Activated CD8-positive, alpha-beta T cell treated with anti-CD3 and anti-CD28 coated beads for 36 hours (primary cell): ENCODE measurements at regions not wholly inside any gene's neighbourhood (a gene's known extent, or its start where the extent isn't known, plus 50 kb on each side); places are given as distances from the start of the nearest gene placed in this dataset.

Experiments
- ATAC-seq: fragments of 200-7000 bp; cut with Tn5 transposase; one replicate; pipeline ENCODE4 v1.10.0; 2021; ENCODE audit warnings: mild to moderate bottlenecking, moderate library complexity
- CTCF ChIA-PET: fragments of 350-600 bp; sonication (Branson Sonifier 250); formaldehyde crosslinking; loops from one replicate; lab custom pipeline; 2021; ENCODE audit warnings: antibody characterized with exemption; lab: Charles Lee
- POLR2A ChIA-PET: fragments of 350-600 bp; sonication (Branson Sonifier 250); formaldehyde crosslinking; loops from one replicate; lab custom pipeline; 2021; ENCODE audit warnings: antibody characterized with exemption; lab: Charles Lee
- DNase-seq: peaks from one replicate; pipeline ENCODE4 v3.0.0-alpha.2; 2020
- H3K27ac Mint-ChIP-seq: one replicate; pipeline ENCODE4 v1.8.0; 2021; ENCODE audit warnings: mild to moderate bottlenecking, mixed read lengths
- H3K27me3 Mint-ChIP-seq: one replicate; pipeline ENCODE4 v1.8.0; 2021; ENCODE audit warnings: mixed read lengths
- H3K36me3 Mint-ChIP-seq: one replicate; pipeline ENCODE4 v1.8.0; 2021; ENCODE audit warnings: low read depth, mixed read lengths
- H3K4me1 Mint-ChIP-seq: one replicate; pipeline ENCODE4 v1.8.0; 2021; ENCODE audit warnings: low read depth, mixed read lengths
- H3K4me3 Mint-ChIP-seq: one replicate; pipeline ENCODE4 v1.8.0; 2021; ENCODE audit warnings: mild to moderate bottlenecking, moderate library complexity, mixed read lengths
- H3K9me3 Mint-ChIP-seq: one replicate; pipeline ENCODE4 v1.8.0; 2021; ENCODE audit warnings: mixed read lengths
- CTCF ChIP-seq: fragments of 200-600 bp; IDR thresholded peaks from one replicate; pipeline ENCODE4 v1.8.0; 2022; ENCODE audit warnings: antibody characterized with exemption, mild to moderate bottlenecking
- intact Hi-C: fragments of 100-400 bp; cut with micrococcal nuclease; formaldehyde crosslinking; loops from one replicate; pipeline ENCODE4 v1.10.0; 2022

DNA sequence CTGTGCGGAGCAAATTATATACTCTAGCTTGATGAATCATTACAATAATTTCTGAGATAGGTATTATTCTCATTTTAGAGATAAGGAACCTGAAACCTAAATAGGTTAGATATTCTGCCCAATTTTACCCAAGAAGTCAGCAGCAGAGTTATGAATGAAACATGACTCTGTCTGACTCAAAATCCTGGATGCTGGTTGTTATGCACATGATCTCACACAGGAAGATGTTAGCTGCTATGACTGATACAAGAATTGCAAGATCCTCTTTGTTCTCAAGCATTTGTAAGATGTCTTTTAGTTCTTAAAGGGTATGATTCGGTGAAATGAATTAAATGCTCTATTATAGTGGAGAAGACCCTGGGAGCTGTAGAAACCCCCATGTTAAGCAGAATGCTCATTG lies 447.8 kb downstream of the KIF2B start:
- intact Hi-C loops = no loop called here
- Mint-ChIP-seq H3K27me3 (no peaks in the 10 kb centered on the region), H3K9me3 (peaks cover 7% of the 10 kb centered on the region), H3K4me1 (no peaks in the 10 kb centered on the region), H3K4me3 (no peak overlapping the region), H3K36me3 (no peaks in the 10 kb centered on the region), H3K27ac (no peak overlapping the region)
- ATAC-seq (no peak), DNase-seq (no peak)
- POLR2A ChIA-PET = no interaction called here
- CTCF ChIA-PET = no interaction called here
- no peak for TF ChIP-seq CTCF

- DNase-seq (no peak), ATAC-seq (no peak)
- Mint-ChIP-seq H3K27me3 (no peaks in the 10 kb centered on the region), H3K4me1 (no peaks in the 10 kb centered on the region), H3K27ac (no peak overlapping the region), H3K4me3 (no peak overlapping the region), H3K9me3 (peaks cover 3% of the 10 kb centered on the region), H3K36me3 (no peaks in the 10 kb centered on the region)
- ChIA-PET CTCF (no interaction called here), POLR2A (no interaction called here)
- no peak for TF ChIP-seq CTCF
- intact Hi-C loops = no loop called here
Measured at GRCh38 chr17:54277868-54278267, 455.1 kb downstream of the KIF2B start.

DNA sequence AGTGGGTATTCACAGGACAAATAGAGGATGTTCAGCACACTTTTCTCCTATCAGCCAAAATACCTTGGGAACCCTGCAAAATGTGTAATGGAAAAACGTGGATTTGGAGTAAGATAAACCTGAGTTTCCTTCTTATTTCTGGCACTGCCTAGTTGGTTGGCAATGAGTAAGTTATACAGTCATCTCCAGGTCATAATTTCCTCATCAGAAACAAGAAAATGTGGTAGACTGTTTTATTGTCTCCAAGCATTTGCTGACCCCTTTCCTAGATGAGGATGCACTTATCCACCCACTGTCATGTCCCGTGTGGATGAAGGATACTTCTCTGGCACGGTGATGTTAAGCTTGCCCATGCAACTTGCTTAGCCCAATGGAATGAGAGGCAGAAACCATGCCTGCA lies 458.0 kb downstream of the KIF2B start:
- DNase-seq (no peak), ATAC-seq (no peak)
- Mint-ChIP-seq H3K9me3 (peaks cover 3% of the 10 kb centered on the region), H3K27me3 (no peaks in the 10 kb centered on the region), H3K4me1 (no peaks in the 10 kb centered on the region), H3K36me3 (no peaks in the 10 kb centered on the region), H3K4me3 (no peak overlapping the region), H3K27ac (no peak overlapping the region)
- intact Hi-C loops = no loop called here
- ChIA-PET CTCF (no interaction called here), POLR2A (no interaction called here)
- TF ChIP-seq CTCF = no peak

- no peaks in the 10 kb centered on the region for H3K4me1 Mint-ChIP-seq
- intact Hi-C loops = no loop called here
- TF ChIP-seq CTCF = no peak
Measured at GRCh38 chr17:54282886-54283285, 460.2 kb downstream of the KIF2B start.

DNA sequence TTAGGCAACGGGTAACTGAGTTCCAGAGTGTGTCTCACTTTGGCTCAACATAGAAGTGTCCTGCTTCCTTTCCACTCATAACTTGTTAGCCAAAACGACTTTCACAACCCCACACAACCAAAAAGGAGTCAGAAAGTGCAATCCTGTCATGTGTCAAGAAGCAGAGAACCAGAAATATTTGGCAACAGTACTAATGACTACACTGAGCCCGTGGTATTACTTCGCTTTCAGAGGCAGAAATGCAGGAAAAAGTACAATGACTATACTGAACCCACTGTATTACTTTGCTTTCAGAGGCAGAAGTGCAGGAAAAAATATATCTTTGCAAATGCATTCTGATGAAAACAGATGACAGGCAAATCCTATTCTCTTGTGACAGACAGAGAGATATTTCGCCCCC lies 484.6 kb downstream of the KIF2B start:
- no peak for ATAC-seq
- DNase-seq = no peak
- intact Hi-C loops = no loop called here
- no peak for TF ChIP-seq CTCF
- H3K9me3 Mint-ChIP-seq = no peaks in the 10 kb centered on the region
- H3K4me3 Mint-ChIP-seq = no peak overlapping the region
- no peaks in the 10 kb centered on the region for H3K27me3 Mint-ChIP-seq
- ChIA-PET POLR2A (no interaction called here), CTCF (no interaction called here)
- no peaks in the 10 kb centered on the region for H3K4me1 Mint-ChIP-seq
- H3K36me3 Mint-ChIP-seq = no peaks in the 10 kb centered on the region
- no peak overlapping the region for H3K27ac Mint-ChIP-seq

More at GRCh38 chr17:54282886-54283285, 460.2 kb downstream of the KIF2B start:
- ChIA-PET CTCF (no interaction called here), POLR2A (no interaction called here)
- H3K27me3 Mint-ChIP-seq = no peaks in the 10 kb centered on the region
- ATAC-seq = no peak
- no peak for DNase-seq
- no peak overlapping the region for H3K4me3 Mint-ChIP-seq
- peaks cover 3% of the 10 kb centered on the region for H3K9me3 Mint-ChIP-seq
- H3K36me3 Mint-ChIP-seq = no peaks in the 10 kb centered on the region
- H3K27ac Mint-ChIP-seq = no peak overlapping the region
